ENCODE measurements at regions not wholly inside any gene's neighbourhood (a gene's known extent, or its start where the extent isn't known, plus 50 kb on each side); places are given as distances from the start of the nearest gene placed in this dataset.

DNA sequence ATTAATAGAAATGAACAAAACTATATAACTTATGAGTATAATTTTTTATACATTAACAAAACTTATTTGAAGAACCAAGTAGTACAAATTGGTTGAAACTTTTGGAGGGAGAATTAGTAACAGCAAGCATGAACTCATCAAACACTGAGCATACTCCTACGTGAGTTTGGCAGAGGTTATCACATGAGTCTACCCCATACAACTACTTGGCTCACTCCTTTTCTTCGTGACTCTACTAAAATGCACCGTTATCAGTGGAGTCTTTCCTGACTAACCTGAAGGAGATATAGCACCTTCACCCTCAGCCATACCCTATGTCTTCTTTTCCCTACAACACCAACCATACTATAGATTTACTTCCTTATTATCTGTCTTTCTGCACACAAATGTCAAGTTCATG is 794.2 kb downstream of the TFAP2A start:
- Mint-ChIP-seq H3K36me3 (ENCODE audit: low read depth) (peaks cover 10% of the 10 kb centered on the region), H3K9me3 (peaks cover 5% of the 10 kb centered on the region; the same call in 1 of the 2 replicates), H3K27me3 (ENCODE audit: insufficient read depth) (no peaks in the 10 kb centered on the region), H3K4me1 (ENCODE audit: low read depth) (peaks cover 47% of the 10 kb centered on the region), H3K4me3 (no peak overlapping the region), H3K27ac (peak overlapping the region; percentile 32; the same call in 1 of the 2 replicates)
- DNase-seq: no peak
- TF ChIP-seq CTCF (IDR thresholded peaks at IDR 0.05): no peak

DNA sequence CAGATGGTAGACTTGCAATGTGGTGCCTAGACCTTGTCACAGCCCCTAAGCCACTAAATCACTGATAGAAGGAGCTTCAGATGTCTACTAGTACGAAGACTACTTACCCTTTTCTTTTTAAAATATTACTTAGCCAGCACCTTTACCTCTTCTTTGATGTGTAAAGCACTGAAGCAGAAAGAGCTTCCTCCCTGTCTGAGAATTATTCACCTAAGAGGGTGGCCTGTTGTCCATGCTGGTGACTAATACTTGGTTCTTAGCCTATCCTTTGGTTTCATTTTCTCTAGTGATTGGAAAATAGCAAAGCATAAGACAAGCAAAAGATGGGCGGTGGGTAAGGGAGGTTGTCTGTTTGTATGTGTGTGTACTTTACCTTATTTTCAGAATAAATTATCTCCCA is 794.6 kb downstream of the TFAP2A start:
- TF ChIP-seq CTCF (IDR thresholded peaks at IDR 0.05): no peak
- H3K36me3 Mint-ChIP-seq (ENCODE audit: low read depth): peaks cover 6% of the 10 kb centered on the region
- peaks cover 47% of the 10 kb centered on the region for H3K4me1 Mint-ChIP-seq (ENCODE audit: low read depth)
- no peaks in the 10 kb centered on the region for H3K27me3 Mint-ChIP-seq (ENCODE audit: insufficient read depth)
- peak; percentile 19 for DNase-seq
- H3K27ac Mint-ChIP-seq: peak overlapping the region; percentile 20; the same call in 1 of the 2 replicates
- no peak overlapping the region for H3K4me3 Mint-ChIP-seq
- H3K9me3 Mint-ChIP-seq: peaks cover under 1% of the 10 kb centered on the region; the same call in 1 of the 2 replicates

DNA sequence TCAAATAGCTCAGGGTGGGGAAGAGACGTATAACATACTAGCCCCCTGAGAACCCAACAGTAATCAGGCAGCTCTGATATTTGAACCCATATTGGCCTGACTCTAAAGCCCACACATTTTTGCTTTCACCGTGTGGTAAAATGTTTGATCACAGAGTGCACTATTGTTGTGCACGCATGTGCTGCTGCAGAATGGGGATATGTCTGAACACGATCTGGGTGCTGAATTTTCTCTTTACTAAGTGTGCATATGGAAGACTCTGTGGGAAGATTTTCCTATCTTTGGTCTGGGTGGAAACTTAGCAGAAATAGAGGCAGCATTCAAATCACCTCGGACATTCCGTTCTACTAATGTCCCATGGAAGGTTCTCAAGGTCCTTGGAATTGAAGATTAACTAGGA is 800.1 kb downstream of the TFAP2A start:
- H3K4me1 Mint-ChIP-seq (ENCODE audit: low read depth): peaks cover 25% of the 10 kb centered on the region
- H3K4me3 Mint-ChIP-seq: no peak overlapping the region
- H3K36me3 Mint-ChIP-seq (ENCODE audit: low read depth): peaks cover 14% of the 10 kb centered on the region; the same call in 1 of the 2 replicates
- no peak for DNase-seq
- peaks cover 11% of the 10 kb centered on the region for H3K9me3 Mint-ChIP-seq
- no peak overlapping the region for H3K27ac Mint-ChIP-seq
- 0 out of 2 replicates have a peak, but pooled peaks cover 2% of the 10 kb centered on the region for H3K27me3 Mint-ChIP-seq (ENCODE audit: insufficient read depth)
- no peak for TF ChIP-seq CTCF (IDR thresholded peaks at IDR 0.05)

DNA sequence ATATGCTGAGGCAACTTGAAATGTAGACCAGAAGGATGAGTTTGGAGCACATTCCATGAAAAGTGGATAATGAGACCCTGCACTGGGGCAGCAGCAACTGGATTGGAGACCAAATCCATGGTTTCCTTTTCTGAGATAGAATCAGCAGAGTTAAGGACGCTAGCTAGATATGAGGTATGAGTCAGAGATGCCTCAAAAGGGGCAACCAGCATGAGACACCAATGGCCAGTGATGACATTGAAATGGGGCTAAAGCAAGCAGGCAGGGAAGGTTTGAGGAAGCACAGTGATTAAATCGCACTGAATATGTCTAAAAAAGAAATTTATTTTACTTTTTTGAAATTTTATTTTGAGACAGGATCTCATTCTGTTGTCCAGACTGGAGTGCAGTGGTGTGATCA is 802.4 kb downstream of the TFAP2A start:
- H3K4me1 Mint-ChIP-seq (ENCODE audit: low read depth): peaks cover 25% of the 10 kb centered on the region
- 0 out of 2 replicates have a peak, but pooled peaks cover 2% of the 10 kb centered on the region for H3K27me3 Mint-ChIP-seq (ENCODE audit: insufficient read depth)
- H3K27ac Mint-ChIP-seq: no peak overlapping the region
- peaks cover 11% of the 10 kb centered on the region for H3K9me3 Mint-ChIP-seq
- peaks cover 14% of the 10 kb centered on the region; the same call in 1 of the 2 replicates for H3K36me3 Mint-ChIP-seq (ENCODE audit: low read depth)
- no peak for TF ChIP-seq CTCF (IDR thresholded peaks at IDR 0.05)
- DNase-seq: peak; percentile 24
- no peak overlapping the region for H3K4me3 Mint-ChIP-seq

- Mint-ChIP-seq H3K27ac (no peak overlapping the region), H3K9me3 (peaks cover 11% of the 10 kb centered on the region), H3K36me3 (ENCODE audit: low read depth) (peaks cover 14% of the 10 kb centered on the region; the same call in 1 of the 2 replicates), H3K4me3 (no peak overlapping the region), H3K27me3 (ENCODE audit: insufficient read depth) (0 out of 2 replicates have a peak, but pooled peaks cover 2% of the 10 kb centered on the region), H3K4me1 (ENCODE audit: low read depth) (peaks cover 25% of the 10 kb centered on the region)
- TF ChIP-seq CTCF (IDR thresholded peaks at IDR 0.05): no peak
- no peak for DNase-seq
These were observed 804.1 kb downstream of the TFAP2A start for GRCh38 chr6:9610620-9611415.

Data from HFFc6 (cell line).